Adrenal gland (tissue), 5 donors: ENCODE measurements at regions not wholly inside any gene's neighbourhood (a gene's known extent, or its start where the extent isn't known, plus 50 kb on each side); places are given as distances from the start of the nearest gene placed in this dataset.

Source experiments
- POLR2A ChIP-seq, 2 donors: fragments of 450-650 bp; IDR thresholded peaks; one replicate each; pipeline ENCODE4 v1.6.1; 2017; ENCODE audit warnings: antibody characterized with exemption in 2 of 2, mild to moderate bottlenecking in 2 of 2, moderate library complexity in 1 of 2
- TF ChIP-seq, protein P1 (sequence below), 6 experiments: fragments of 450-650 bp in 4 of 6; fragments of 200-600 bp in 2 of 6; sonication (generic) in 1 of 6; IDR thresholded peaks; 1 replicate in 5 of 6; 2 replicates in 1 of 6; pipeline versions ENCODE4 v1.5.1 to v1.8.0; 2016 to 2021; ENCODE audit warnings: antibody characterized with exemption in 6 of 6, mild to moderate bottlenecking in 2 of 6, moderate library complexity in 1 of 6
- donor health status: DM: no; HTN: no; CAD: no.

DNA sequence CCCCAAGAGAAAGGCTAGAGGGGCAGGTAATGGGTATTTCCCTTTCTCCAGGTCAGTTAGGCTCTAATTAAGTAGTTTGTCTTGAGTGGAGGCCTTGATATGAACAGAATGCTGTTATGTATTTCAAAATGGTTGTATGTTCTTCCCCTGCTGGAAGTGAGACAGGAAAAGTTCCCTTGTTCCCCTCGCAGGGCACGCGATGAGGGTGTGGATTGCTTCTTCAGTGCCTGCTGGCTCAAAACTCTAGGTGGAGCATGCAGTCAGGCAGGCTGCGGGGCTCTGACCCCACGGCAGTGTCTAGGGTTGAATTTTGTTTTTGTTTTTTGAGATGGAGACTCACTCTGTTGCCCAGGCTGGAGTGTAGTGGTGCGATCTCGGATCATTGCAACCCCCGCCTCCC, 110.4 kb upstream of the XIST start:
- TF ChIP-seq POLR2A (IDR thresholded peaks at IDR 0.05), result no peak
- TF ChIP-seq, protein P1, sequence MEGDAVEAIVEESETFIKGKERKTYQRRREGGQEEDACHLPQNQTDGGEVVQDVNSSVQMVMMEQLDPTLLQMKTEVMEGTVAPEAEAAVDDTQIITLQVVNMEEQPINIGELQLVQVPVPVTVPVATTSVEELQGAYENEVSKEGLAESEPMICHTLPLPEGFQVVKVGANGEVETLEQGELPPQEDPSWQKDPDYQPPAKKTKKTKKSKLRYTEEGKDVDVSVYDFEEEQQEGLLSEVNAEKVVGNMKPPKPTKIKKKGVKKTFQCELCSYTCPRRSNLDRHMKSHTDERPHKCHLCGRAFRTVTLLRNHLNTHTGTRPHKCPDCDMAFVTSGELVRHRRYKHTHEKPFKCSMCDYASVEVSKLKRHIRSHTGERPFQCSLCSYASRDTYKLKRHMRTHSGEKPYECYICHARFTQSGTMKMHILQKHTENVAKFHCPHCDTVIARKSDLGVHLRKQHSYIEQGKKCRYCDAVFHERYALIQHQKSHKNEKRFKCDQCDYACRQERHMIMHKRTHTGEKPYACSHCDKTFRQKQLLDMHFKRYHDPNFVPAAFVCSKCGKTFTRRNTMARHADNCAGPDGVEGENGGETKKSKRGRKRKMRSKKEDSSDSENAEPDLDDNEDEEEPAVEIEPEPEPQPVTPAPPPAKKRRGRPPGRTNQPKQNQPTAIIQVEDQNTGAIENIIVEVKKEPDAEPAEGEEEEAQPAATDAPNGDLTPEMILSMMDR (IDR thresholded peaks at IDR 0.05), result no peak
